Caco-2 (cell line): ENCODE measurements at regions not wholly inside any gene's neighbourhood (a gene's known extent, or its start where the extent isn't known, plus 50 kb on each side); places are given as distances from the start of the nearest gene placed in this dataset.

ENCODE experiments used
- BruUV-seq: library from RNA; stranded (reverse); fragments of 400-500 nt; replicated peaks from 2 replicates; lab custom pipeline; 2021; lab: Mats Ljungman, UMichigan
- CTCF ChIA-PET: fragments of 300-600 bp; sonication (Branson Sonifier 250); formaldehyde crosslinking; loops from one replicate; lab custom pipeline; 2022; ENCODE audit warnings: antibody characterized with exemption; lab: Charles Lee
- POLR2A ChIA-PET: fragments of 300-600 bp; sonication (Branson Sonifier 250); formaldehyde crosslinking; loops from one replicate; lab custom pipeline; 2022; ENCODE audit warnings: antibody characterized with exemption; lab: Charles Lee
- DNase-seq, 2 experiments: peaks; one replicate each; pipeline versions ENCODE4 v3.0.0 to v3.0.0-alpha.2; 2020 to 2022
- H3K27me3 ChIP-seq: replicated peaks from 2 replicates; pipeline ENCODE4 v1.6.0; 2011; ENCODE audit warnings: low read length; ENCODE audit not compliant: control insufficient read depth, insufficient read depth
- H3K36me3 ChIP-seq: 2 replicates; pipeline ENCODE4 v1.5.1; 2011; ENCODE audit warnings: low read length; ENCODE audit not compliant: control insufficient read depth, insufficient read depth
- H3K4me1 ChIP-seq: fragments of 250-450 bp; sonication (Bioruptor Pico); 2 replicates; pipeline ENCODE4 v1.5.1; 2020; ENCODE audit warnings: mild to moderate bottlenecking
- H3K4me3 ChIP-seq: 2 replicates; pipeline ENCODE4 v1.5.1; 2011; ENCODE audit warnings: low read depth, mild to moderate bottlenecking, control low read depth, low read length
- H3K9me3 ChIP-seq: fragments of 250-450 bp; sonication (Bioruptor Pico); 2 replicates; pipeline ENCODE4 v1.5.1; 2020; ENCODE audit warnings: mild to moderate bottlenecking, moderate library complexity
- H3K27ac Mint-ChIP-seq: one replicate; pipeline ENCODE4 v1.8.0; 2022; ENCODE audit warnings: mixed read lengths; ENCODE audit not compliant: unreplicated experiment
- H3K27me3 Mint-ChIP-seq: one replicate; pipeline ENCODE4 v1.8.0; 2022; ENCODE audit warnings: mixed read lengths; ENCODE audit not compliant: insufficient read depth, unreplicated experiment
- H3K36me3 Mint-ChIP-seq: one replicate; pipeline ENCODE4 v1.8.0; 2022; ENCODE audit warnings: mild to moderate bottlenecking, mixed read lengths; ENCODE audit not compliant: insufficient read depth, unreplicated experiment
- H3K4me1 Mint-ChIP-seq: one replicate; pipeline ENCODE4 v1.8.0; 2022; ENCODE audit warnings: low read depth, mixed read lengths; ENCODE audit not compliant: unreplicated experiment
- H3K4me3 Mint-ChIP-seq: one replicate; pipeline ENCODE4 v1.8.0; 2022; ENCODE audit warnings: mild to moderate bottlenecking, moderate library complexity, mixed read lengths; ENCODE audit not compliant: unreplicated experiment
- H3K9me3 Mint-ChIP-seq: one replicate; pipeline ENCODE4 v1.8.0; 2022; ENCODE audit warnings: mixed read lengths; ENCODE audit not compliant: unreplicated experiment
- intact Hi-C: fragments of 100-400 bp; cut with micrococcal nuclease; formaldehyde crosslinking; loops from one replicate; pipeline ENCODE4 v1.10.0; 2022; ENCODE audit not compliant: unreplicated experiment
- TF ChIP-seq, protein P1 (sequence below), 2 experiments: fragments of 200-600 bp in 1 of 2; IDR thresholded peaks; 1 replicate in 1 of 2; 2 replicates in 1 of 2; pipeline versions ENCODE4 v1.5.1 to v1.8.0; 2011 to 2022; ENCODE audit warnings: antibody characterized with exemption in 1 of 2, control low read depth in 1 of 2, inconsistent platforms in 1 of 2, low read depth in 1 of 2, low read length in 1 of 2, mild to moderate bottlenecking in 1 of 2, moderate library complexity in 1 of 2; ENCODE audit not compliant: insufficient read depth in 1 of 2, severe bottlenecking in 1 of 2, unreplicated experiment in 1 of 2

DNA sequence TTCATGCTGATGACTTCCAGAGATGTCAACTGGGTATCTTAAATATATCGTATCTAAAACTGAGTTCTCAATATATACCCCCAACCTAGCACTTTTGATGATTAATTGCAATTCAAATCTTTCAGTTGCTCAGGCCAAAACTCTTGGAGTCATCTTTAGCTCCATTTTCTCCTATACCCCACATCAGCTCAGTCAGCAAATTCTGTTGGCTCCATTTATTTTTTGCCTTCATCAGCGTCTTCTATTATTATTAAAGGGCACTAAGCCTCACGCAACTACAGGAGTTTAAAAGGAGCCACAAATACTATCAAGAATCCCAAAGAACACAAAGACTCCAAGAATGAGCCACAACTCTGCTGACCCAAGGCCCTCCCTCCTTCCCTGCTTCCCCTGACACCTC lies 134.9 kb downstream of the KCTD12 start:
- CTCF ChIA-PET: no interaction called here
- H3K9me3 Mint-ChIP-seq: no peaks in the 10 kb centered on the region
- Histone ChIP-seq H3K27me3 (no peaks in the 10 kb centered on the region), H3K36me3 (no peaks in the 10 kb centered on the region), H3K4me3 (no peak overlapping the region), H3K9me3 (no peaks in the 10 kb centered on the region), H3K4me1 (no peaks in the 10 kb centered on the region)
- TF ChIP-seq, protein P1, sequence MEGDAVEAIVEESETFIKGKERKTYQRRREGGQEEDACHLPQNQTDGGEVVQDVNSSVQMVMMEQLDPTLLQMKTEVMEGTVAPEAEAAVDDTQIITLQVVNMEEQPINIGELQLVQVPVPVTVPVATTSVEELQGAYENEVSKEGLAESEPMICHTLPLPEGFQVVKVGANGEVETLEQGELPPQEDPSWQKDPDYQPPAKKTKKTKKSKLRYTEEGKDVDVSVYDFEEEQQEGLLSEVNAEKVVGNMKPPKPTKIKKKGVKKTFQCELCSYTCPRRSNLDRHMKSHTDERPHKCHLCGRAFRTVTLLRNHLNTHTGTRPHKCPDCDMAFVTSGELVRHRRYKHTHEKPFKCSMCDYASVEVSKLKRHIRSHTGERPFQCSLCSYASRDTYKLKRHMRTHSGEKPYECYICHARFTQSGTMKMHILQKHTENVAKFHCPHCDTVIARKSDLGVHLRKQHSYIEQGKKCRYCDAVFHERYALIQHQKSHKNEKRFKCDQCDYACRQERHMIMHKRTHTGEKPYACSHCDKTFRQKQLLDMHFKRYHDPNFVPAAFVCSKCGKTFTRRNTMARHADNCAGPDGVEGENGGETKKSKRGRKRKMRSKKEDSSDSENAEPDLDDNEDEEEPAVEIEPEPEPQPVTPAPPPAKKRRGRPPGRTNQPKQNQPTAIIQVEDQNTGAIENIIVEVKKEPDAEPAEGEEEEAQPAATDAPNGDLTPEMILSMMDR (IDR thresholded peaks at IDR 0.05; ENCODE audit: insufficient read depth in 1 of 2, low read depth in 1 of 2, low read length in 1 of 2, severe bottlenecking in 1 of 2, unreplicated experiment in 1 of 2): no peak
- no TSS peak for BruUV-seq
- POLR2A ChIA-PET: no interaction called here
- H3K36me3 Mint-ChIP-seq: no peaks in the 10 kb centered on the region
- H3K4me3 Mint-ChIP-seq: no peak overlapping the region
- intact Hi-C loops: no loop called here
- H3K4me1 Mint-ChIP-seq: no peaks in the 10 kb centered on the region
- H3K27ac Mint-ChIP-seq: no peak overlapping the region
- peaks cover 5% of the 10 kb centered on the region for H3K27me3 Mint-ChIP-seq
- DNase-seq: no peak

DNA sequence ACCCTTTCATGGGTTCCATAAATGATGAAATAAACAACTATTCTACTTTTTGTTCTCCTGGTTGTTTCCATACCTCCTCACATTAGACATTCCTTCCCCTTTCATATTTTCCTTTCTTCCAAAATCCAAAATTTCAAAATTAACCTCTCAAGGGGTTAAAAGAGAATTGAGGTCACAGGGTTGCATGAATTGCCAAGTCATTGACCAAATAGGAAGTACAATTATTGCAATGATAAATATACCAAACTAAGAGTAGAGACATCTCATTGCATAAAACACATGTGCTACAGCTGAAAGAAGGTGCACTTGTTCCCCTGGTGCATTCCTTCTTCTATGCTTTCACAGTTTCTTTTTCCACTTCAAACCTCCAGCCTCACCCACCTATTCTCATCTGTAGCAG lies 136.1 kb downstream of the KCTD12 start:
- no TSS peak for BruUV-seq
- no peaks in the 10 kb centered on the region for H3K9me3 ChIP-seq
- H3K4me1 Mint-ChIP-seq: no peaks in the 10 kb centered on the region
- H3K27ac Mint-ChIP-seq: no peak overlapping the region
- no peak for DNase-seq
- ChIA-PET CTCF (no interaction called here), POLR2A (no interaction called here)
- intact Hi-C loops: no loop called here
- no peak overlapping the region for H3K4me3 Mint-ChIP-seq
- no peaks in the 10 kb centered on the region for H3K36me3 ChIP-seq
- no peaks in the 10 kb centered on the region for H3K4me1 ChIP-seq
- no peaks in the 10 kb centered on the region for H3K27me3 ChIP-seq
- no peaks in the 10 kb centered on the region for H3K36me3 Mint-ChIP-seq
- no peak overlapping the region for H3K4me3 ChIP-seq
- H3K9me3 Mint-ChIP-seq: no peaks in the 10 kb centered on the region
- peaks cover 5% of the 10 kb centered on the region for H3K27me3 Mint-ChIP-seq
- TF ChIP-seq, protein P1 (IDR thresholded peaks at IDR 0.05; ENCODE audit: insufficient read depth in 1 of 2, low read depth in 1 of 2, low read length in 1 of 2, severe bottlenecking in 1 of 2, unreplicated experiment in 1 of 2): no peak

DNA sequence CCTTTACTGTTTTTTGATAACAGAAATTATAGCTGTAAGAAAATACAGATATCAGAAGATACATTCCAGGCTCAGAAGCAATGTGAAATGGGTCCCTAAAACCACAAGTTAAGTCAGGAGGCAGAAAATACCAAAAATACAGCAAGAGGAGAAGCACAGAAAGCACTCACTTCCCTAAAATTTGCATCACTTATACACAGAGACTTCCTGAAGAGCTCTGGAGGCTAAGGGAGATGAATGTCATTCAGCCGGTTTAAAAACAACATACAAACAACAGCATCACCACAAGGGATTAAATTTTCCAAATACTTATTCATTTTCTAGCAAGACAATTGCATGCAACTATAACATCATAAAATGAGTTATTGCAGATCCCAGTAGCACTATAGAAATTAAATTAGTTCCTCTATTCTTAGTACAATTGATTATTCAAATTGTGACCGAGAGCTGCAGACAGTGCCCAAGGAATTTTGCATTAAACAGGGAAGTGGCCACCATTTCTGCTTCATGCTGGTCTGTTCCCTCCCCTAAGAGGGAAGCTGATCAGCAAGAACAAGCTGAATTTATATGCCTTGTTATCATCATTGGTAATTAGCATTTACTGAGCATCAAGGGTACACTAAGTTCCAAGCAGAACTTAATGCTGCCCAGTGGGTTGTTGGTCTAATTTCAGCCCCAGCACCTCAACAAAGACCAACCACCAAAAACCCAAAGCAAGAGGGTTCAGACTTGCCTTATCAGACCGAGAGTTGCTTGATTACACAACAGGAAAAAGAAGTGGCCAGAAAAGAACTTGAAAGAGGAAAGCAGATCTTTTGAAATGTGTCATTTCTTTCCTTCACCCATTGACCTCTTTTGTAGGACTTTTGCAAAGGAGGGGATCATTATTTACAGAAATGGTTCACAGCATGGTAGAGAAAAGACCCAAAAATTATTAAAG lies 140.7 kb downstream of the KCTD12 start:
- Histone ChIP-seq H3K4me1 (no peaks in the 10 kb centered on the region), H3K9me3 (no peaks in the 10 kb centered on the region), H3K36me3 (no peaks in the 10 kb centered on the region), H3K4me3 (no peak overlapping the region), H3K27me3 (no peaks in the 10 kb centered on the region)
- Mint-ChIP-seq H3K4me3 (no peak overlapping the region), H3K27me3 (no peaks in the 10 kb centered on the region), H3K36me3 (no peaks in the 10 kb centered on the region), H3K27ac (no peak overlapping the region), H3K9me3 (peaks cover 7% of the 10 kb centered on the region), H3K4me1 (no peaks in the 10 kb centered on the region)
- ChIA-PET CTCF (no interaction called here), POLR2A (no interaction called here)
- intact Hi-C loops: no loop called here
- BruUV-seq: no TSS peak
- no peak for DNase-seq
- TF ChIP-seq, protein P1 (IDR thresholded peaks at IDR 0.05; ENCODE audit: insufficient read depth in 1 of 2, low read depth in 1 of 2, low read length in 1 of 2, severe bottlenecking in 1 of 2, unreplicated experiment in 1 of 2): no peak
